SK-N-SH treated with all-trans-retinoic acid at 6 μM for 48 hours (cell line): ENCODE measurements at regions not wholly inside any gene's neighbourhood (a gene's known extent, or its start where the extent isn't known, plus 50 kb on each side); places are given as distances from the start of the nearest gene placed in this dataset.

ENCODE experiments used
- ARNTL ChIP-seq: fragments of 450-650 bp; formaldehyde crosslinking; IDR thresholded peaks from 2 replicates; pipeline ENCODE4 v1.5.0; 2020; ENCODE audit warnings: low read depth, mild to moderate bottlenecking, moderate library complexity, borderline replicate concordance
- ISL1 ChIP-seq: fragments of 250-450 bp; sonication (Bioruptor Pico); IDR thresholded peaks from 2 replicates; pipeline ENCODE4 v2.1.2; 2022; ENCODE audit warnings: mild to moderate bottlenecking, moderate library complexity
- PPARA ChIP-seq: fragments of 250-450 bp; sonication (Bioruptor Pico); IDR thresholded peaks from 2 replicates; pipeline ENCODE4 v1.5.0; 2020; ENCODE audit warnings: mild to moderate bottlenecking, borderline replicate concordance
- RARB ChIP-seq: fragments of 250-450 bp; sonication (Bioruptor Pico); IDR thresholded peaks from 2 replicates; pipeline ENCODE4 v1.8.0; 2021; ENCODE audit warnings: mild to moderate bottlenecking, moderate library complexity
- SNAI2 ChIP-seq: fragments of 250-450 bp; sonication (Bioruptor Pico); IDR thresholded peaks from 2 replicates; pipeline ENCODE4 v1.5.0; 2020; ENCODE audit warnings: mild to moderate bottlenecking, moderate library complexity
- TCF4 ChIP-seq: fragments of 250-450 bp; sonication (Bioruptor Pico); IDR thresholded peaks from 2 replicates; pipeline ENCODE4 v1.8.0; 2021; ENCODE audit warnings: mild to moderate bottlenecking, moderate library complexity, borderline replicate concordance
- TOX ChIP-seq: fragments of 250-450 bp; sonication (Bioruptor Pico); IDR thresholded peaks from 2 replicates; pipeline ENCODE4 v1.8.0; 2021; ENCODE audit warnings: mild to moderate bottlenecking, moderate library complexity, borderline replicate concordance
- ZFP30 ChIP-seq: fragments of 450-650 bp; formaldehyde crosslinking; IDR thresholded peaks from 2 replicates; pipeline ENCODE4 v1.5.0; 2022; ENCODE audit warnings: mild to moderate bottlenecking, moderate library complexity
- ZNF8 ChIP-seq: fragments of 450-650 bp; formaldehyde crosslinking; IDR thresholded peaks from 2 replicates; pipeline ENCODE4 v1.5.0; 2020; ENCODE audit warnings: mild to moderate bottlenecking, moderate library complexity
- TF ChIP-seq, protein P1 (sequence below): fragments of 250-450 bp; sonication (Bioruptor Pico); IDR thresholded peaks from 2 replicates; pipeline ENCODE4 v1.8.0; 2020; ENCODE audit warnings: mild to moderate bottlenecking, moderate library complexity, borderline replicate concordance
- TF ChIP-seq, protein P2 (sequence below): fragments of 250-450 bp; sonication (Bioruptor Pico); IDR thresholded peaks from 2 replicates; pipeline ENCODE4 v1.5.0; 2020; ENCODE audit warnings: mild to moderate bottlenecking, moderate library complexity

DNA sequence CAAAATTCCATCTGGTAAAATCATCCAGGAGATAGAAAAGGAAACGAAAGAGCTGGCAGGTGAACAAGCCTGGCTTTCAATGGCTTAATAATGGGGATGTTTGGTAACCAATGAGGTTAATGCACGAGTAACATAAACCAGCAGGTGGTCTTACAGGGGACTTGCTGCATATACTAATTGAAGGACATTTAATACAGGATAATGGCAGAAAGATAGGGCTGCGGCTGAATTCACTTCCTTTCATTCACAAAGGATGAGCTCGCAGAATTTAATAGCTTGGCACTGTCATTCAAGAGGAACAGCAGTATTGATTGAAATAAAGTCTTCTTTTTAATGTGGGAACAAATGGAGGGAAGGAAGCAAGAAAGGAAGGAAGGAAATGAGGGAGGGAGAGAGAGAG, 156.3 kb upstream of the RAI2 start:
- no peak for TF ChIP-seq ISL1 (CRISPR knock-in tag)
- TF ChIP-seq, protein P1, sequence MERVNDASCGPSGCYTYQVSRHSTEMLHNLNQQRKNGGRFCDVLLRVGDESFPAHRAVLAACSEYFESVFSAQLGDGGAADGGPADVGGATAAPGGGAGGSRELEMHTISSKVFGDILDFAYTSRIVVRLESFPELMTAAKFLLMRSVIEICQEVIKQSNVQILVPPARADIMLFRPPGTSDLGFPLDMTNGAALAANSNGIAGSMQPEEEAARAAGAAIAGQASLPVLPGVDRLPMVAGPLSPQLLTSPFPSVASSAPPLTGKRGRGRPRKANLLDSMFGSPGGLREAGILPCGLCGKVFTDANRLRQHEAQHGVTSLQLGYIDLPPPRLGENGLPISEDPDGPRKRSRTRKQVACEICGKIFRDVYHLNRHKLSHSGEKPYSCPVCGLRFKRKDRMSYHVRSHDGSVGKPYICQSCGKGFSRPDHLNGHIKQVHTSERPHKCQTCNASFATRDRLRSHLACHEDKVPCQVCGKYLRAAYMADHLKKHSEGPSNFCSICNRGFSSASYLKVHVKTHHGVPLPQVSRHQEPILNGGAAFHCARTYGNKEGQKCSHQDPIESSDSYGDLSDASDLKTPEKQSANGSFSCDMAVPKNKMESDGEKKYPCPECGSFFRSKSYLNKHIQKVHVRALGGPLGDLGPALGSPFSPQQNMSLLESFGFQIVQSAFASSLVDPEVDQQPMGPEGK (CRISPR knock-in tag): no peak
- TF ChIP-seq ARNTL: no peak
- TF ChIP-seq, protein P2, sequence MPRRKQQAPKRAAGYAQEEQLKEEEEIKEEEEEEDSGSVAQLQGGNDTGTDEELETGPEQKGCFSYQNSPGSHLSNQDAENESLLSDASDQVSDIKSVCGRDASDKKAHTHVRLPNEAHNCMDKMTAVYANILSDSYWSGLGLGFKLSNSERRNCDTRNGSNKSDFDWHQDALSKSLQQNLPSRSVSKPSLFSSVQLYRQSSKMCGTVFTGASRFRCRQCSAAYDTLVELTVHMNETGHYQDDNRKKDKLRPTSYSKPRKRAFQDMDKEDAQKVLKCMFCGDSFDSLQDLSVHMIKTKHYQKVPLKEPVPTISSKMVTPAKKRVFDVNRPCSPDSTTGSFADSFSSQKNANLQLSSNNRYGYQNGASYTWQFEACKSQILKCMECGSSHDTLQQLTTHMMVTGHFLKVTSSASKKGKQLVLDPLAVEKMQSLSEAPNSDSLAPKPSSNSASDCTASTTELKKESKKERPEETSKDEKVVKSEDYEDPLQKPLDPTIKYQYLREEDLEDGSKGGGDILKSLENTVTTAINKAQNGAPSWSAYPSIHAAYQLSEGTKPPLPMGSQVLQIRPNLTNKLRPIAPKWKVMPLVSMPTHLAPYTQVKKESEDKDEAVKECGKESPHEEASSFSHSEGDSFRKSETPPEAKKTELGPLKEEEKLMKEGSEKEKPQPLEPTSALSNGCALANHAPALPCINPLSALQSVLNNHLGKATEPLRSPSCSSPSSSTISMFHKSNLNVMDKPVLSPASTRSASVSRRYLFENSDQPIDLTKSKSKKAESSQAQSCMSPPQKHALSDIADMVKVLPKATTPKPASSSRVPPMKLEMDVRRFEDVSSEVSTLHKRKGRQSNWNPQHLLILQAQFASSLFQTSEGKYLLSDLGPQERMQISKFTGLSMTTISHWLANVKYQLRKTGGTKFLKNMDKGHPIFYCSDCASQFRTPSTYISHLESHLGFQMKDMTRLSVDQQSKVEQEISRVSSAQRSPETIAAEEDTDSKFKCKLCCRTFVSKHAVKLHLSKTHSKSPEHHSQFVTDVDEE (CRISPR knock-in tag): no peak
- TF ChIP-seq SNAI2 (CRISPR knock-in tag): no peak
- TF ChIP-seq RARB: no peak
- TF ChIP-seq ZNF8: no peak
- no peak for TF ChIP-seq PPARA (CRISPR knock-in tag)
- no peak for TF ChIP-seq ZFP30 (CRISPR knock-in tag)
- TF ChIP-seq TOX: no peak
- TF ChIP-seq TCF4 (CRISPR knock-in tag): no peak
